Colonic mucosa (tissue), 4 donors: ENCODE measurements at regions not wholly inside any gene's neighbourhood (a gene's known extent, or its start where the extent isn't known, plus 50 kb on each side); places are given as distances from the start of the nearest gene placed in this dataset.

Source experiments
- DNase-seq: peaks from one replicate; pipeline ENCODE4 v3.0.0-alpha.2; 2020
- H3K27ac ChIP-seq: fragments of 200-600 bp; one replicate; pipeline ENCODE4 v1.8.0; 2021
- H3K27me3 ChIP-seq: fragments of 200-600 bp; one replicate; pipeline ENCODE4 v1.8.0; 2021
- H3K36me3 ChIP-seq: fragments of 200-600 bp; one replicate; pipeline ENCODE4 v1.8.0; 2021
- H3K4me1 ChIP-seq: fragments of 200-600 bp; one replicate; pipeline ENCODE4 v1.8.0; 2021; ENCODE audit warnings: mild to moderate bottlenecking
- H3K4me3 ChIP-seq: fragments of 200-600 bp; one replicate; pipeline ENCODE4 v1.8.0; 2021
- H3K9ac ChIP-seq, 2 donors: one replicate each; pipeline ENCODE4 v1.7.0; 2013; ENCODE audit warnings: control low read depth in 2 of 2, low read depth in 2 of 2, low read length in 2 of 2
- H3K9me3 ChIP-seq: fragments of 200-600 bp; one replicate; pipeline ENCODE4 v1.8.0; 2021
- intact Hi-C: fragments of 100-400 bp; cut with DNase I; formaldehyde crosslinking; loops from one replicate; pipeline ENCODE4 v1.14.1; 2022
- TF ChIP-seq, protein P1 (sequence below): fragments of 200-600 bp; IDR thresholded peaks from one replicate; pipeline ENCODE4 v1.8.0; 2022; ENCODE audit warnings: antibody characterized with exemption, mild to moderate bottlenecking
- donor health status: healthy.
- donor health status: DM: no; HTN: no; CAD: no.
- donor health status: DM: no; HTN: no; CAD: no.

GRCh38 chr1:5245348-5245747 lies 590.9 kb downstream of the AJAP1 start:
- H3K27me3 ChIP-seq = no peaks in the 10 kb centered on the region
- no peak overlapping the region for H3K9ac ChIP-seq
- TF ChIP-seq, protein P1, sequence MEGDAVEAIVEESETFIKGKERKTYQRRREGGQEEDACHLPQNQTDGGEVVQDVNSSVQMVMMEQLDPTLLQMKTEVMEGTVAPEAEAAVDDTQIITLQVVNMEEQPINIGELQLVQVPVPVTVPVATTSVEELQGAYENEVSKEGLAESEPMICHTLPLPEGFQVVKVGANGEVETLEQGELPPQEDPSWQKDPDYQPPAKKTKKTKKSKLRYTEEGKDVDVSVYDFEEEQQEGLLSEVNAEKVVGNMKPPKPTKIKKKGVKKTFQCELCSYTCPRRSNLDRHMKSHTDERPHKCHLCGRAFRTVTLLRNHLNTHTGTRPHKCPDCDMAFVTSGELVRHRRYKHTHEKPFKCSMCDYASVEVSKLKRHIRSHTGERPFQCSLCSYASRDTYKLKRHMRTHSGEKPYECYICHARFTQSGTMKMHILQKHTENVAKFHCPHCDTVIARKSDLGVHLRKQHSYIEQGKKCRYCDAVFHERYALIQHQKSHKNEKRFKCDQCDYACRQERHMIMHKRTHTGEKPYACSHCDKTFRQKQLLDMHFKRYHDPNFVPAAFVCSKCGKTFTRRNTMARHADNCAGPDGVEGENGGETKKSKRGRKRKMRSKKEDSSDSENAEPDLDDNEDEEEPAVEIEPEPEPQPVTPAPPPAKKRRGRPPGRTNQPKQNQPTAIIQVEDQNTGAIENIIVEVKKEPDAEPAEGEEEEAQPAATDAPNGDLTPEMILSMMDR = no peak
- intact Hi-C loops = no loop called here
- H3K4me1 ChIP-seq = no peaks in the 10 kb centered on the region
- no peaks in the 10 kb centered on the region for H3K36me3 ChIP-seq
- H3K4me3 ChIP-seq = no peak overlapping the region
- no peak overlapping the region for H3K27ac ChIP-seq
- no peak for DNase-seq
- no peaks in the 10 kb centered on the region for H3K9me3 ChIP-seq

DNA sequence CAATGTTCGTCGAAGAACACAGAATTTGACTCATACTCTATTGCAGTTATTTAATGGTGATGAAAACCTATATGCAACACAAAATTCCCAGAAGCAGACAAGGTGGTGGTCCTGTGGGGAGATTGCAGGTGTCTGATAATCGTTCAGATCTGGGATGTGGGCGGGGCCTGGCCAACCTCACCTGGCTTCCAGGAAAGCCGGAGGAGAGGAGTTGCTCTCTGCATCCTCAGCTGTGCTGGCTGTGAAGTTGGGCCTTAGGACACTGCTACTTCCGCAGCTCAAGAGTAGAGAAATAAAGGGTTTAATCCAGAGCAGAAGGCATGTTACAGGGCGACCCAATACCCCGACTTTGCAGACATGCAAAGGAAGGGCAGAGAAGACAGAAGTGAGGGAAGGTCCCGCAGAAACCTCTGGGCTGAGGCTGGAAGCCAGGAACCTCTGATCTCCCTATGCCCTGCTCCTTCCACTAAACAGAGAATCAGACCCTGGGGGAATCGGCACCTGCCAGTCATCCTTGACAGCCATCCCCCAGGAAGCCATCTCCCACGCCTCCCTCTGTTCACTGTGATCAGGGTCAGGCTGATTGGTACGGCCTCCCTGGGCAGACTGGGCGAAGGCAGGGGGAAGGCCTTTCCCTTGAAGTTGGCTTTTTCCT lies 590.3 kb downstream of the AJAP1 start:
- H3K4me1 ChIP-seq = no peaks in the 10 kb centered on the region
- no peak overlapping the region for H3K4me3 ChIP-seq
- H3K27ac ChIP-seq = no peak overlapping the region
- H3K27me3 ChIP-seq = no peaks in the 10 kb centered on the region
- no peaks in the 10 kb centered on the region for H3K36me3 ChIP-seq
- intact Hi-C loops = no loop called here
- TF ChIP-seq, protein P1 = no peak
- no peaks in the 10 kb centered on the region for H3K9me3 ChIP-seq
- no peak for DNase-seq
- H3K9ac ChIP-seq = no peak overlapping the region

DNA sequence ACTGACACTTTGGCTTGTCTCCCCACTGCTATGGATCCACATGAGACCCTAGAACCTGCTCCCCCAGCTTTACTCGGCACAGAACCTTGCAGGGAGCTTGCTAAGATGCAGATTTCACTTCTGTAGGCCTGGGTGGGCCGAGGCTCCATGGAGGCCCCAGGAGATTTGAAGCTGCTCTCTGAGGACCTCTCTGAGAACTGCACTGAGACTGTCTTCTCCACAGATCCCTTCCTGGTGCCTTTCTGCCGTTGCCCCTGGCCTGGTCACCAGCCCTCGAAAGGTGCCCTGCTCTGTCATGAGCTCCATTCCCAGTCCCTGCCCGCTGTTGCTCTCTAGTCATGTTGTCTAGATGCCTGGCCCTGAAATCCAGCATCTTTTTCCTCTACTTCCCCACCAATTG lies 588.4 kb downstream of the AJAP1 start:
- Histone ChIP-seq H3K9me3 (no peaks in the 10 kb centered on the region), H3K36me3 (no peaks in the 10 kb centered on the region), H3K9ac (no peak overlapping the region), H3K27ac (no peak overlapping the region), H3K4me3 (no peak overlapping the region), H3K27me3 (no peaks in the 10 kb centered on the region), H3K4me1 (no peaks in the 10 kb centered on the region)
- no peak for DNase-seq
- TF ChIP-seq, protein P1 = no peak
- intact Hi-C loops = no loop called here

DNA sequence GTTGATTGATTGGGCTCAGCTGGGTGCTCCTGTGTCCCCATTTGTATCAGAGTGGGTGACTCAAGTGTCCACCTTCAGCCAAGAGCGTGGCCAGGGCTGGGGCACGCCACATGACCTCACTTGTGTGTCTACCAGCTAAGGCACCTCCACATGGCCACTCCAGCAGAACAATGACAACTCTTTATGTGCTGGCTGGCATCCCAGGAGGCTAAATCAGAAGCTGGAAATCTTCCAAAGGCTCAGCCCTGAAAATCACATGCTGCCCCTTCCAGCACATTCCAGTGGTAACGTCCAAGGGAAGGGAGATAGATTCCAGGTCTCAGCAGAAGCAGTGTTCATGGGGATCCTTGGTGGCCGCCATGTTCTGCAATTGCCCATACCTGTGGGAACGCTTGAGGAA lies 585.5 kb downstream of the AJAP1 start:
- Histone ChIP-seq H3K4me1 (no peaks in the 10 kb centered on the region), H3K4me3 (no peak overlapping the region)
- TF ChIP-seq, protein P1 = no peak

DNA sequence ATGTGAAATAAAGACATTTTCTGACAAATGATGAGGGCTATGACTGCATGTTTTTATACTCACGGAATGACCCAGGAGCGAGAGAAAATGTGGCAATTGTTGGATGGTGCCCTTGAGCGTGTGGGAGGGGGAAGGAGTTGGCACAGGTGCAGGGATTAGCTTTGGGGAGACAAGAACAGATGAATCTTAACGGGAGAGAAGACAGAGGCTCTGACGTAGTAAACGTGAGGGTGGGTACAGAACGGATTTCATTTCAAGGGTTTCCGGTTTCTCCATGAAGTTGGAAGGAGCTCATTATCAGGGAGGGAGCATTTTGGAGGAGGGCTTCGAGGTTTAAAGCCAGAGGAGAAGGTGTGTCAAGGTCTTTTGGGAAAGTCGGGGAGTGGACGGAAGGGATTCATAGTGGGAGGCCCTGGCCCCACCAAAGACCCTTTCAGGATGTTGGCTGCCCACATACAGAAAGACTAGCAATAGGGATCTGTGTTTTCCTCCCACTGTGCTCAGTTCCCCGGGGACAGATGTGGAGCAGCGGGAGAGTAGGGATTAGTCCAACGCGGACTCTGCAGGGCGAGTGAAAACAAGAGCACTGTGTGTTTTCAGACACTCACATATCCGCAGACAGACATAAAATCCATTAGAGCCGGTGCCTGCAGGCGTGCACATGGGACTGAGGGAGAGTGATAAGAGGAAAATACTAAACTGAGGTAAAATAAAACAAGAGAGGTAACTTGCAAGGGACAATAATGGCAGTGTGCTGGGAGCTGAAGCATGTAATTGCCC lies 584.1 kb downstream of the AJAP1 start:
- Histone ChIP-seq H3K9me3 (no peaks in the 10 kb centered on the region), H3K4me3 (no peak overlapping the region), H3K36me3 (no peaks in the 10 kb centered on the region), H3K27me3 (no peaks in the 10 kb centered on the region), H3K4me1 (no peaks in the 10 kb centered on the region), H3K9ac (no peak overlapping the region), H3K27ac (no peak overlapping the region)
- TF ChIP-seq, protein P1 = no peak
- DNase-seq = no peak
- intact Hi-C loops = no loop called here

More for the DNA sequence above, 585.5 kb downstream of the AJAP1 start:
- no peaks in the 10 kb centered on the region for H3K9me3 ChIP-seq
- no peak overlapping the region for H3K27ac ChIP-seq
- H3K27me3 ChIP-seq = no peaks in the 10 kb centered on the region
- DNase-seq = no peak
- intact Hi-C loops = no loop called here
- no peak overlapping the region for H3K9ac ChIP-seq
- H3K36me3 ChIP-seq = no peaks in the 10 kb centered on the region
